Liver (tissue), 8 donors: ENCODE measurements at regions not wholly inside any gene's neighbourhood (a gene's known extent, or its start where the extent isn't known, plus 50 kb on each side); places are given as distances from the start of the nearest gene placed in this dataset.
"Not testable (repeated sequence)": the region's sequence is repeated elsewhere in the genome, so short reads cannot be mapped to it uniquely, and the experiment has no call there.

Source experiments
- DNase-seq: peaks from one replicate; pipeline ENCODE4 v3.0.0-alpha.2; 2017; ENCODE audit warnings: low spot score
- H3K27ac ChIP-seq, 2 donors: one replicate each; pipeline ENCODE4 v1.7.0; 2013; ENCODE audit warnings: inconsistent platforms in 2 of 2, low read length in 2 of 2, control low read depth in 1 of 2, low read depth in 1 of 2, mild to moderate bottlenecking in 1 of 2
- H3K27me3 ChIP-seq, 4 donors: one replicate each; pipeline versions ENCODE4 v1.6.1 to v1.7.0; 2013; ENCODE audit warnings: low read length in 3 of 4, inconsistent platforms in 1 of 4, mild to moderate bottlenecking in 1 of 4, moderate library complexity in 1 of 4; ENCODE audit not compliant: control insufficient read depth in 4 of 4, insufficient read depth in 4 of 4
- H3K36me3 ChIP-seq, 4 donors: one replicate each; pipeline versions ENCODE4 v1.6.1 to v1.7.0; 2013; ENCODE audit warnings: low read length in 3 of 4, mild to moderate bottlenecking in 3 of 4, low read depth in 1 of 4, moderate library complexity in 1 of 4; ENCODE audit not compliant: control insufficient read depth in 4 of 4, insufficient read depth in 3 of 4
- H3K4me1 ChIP-seq, 4 donors: one replicate each; pipeline versions ENCODE4 v1.6.1 to v1.7.0; 2013; ENCODE audit warnings: low read length in 3 of 4, mild to moderate bottlenecking in 3 of 4, moderate library complexity in 1 of 4; ENCODE audit not compliant: control insufficient read depth in 4 of 4, insufficient read depth in 4 of 4
- H3K4me3 ChIP-seq, 3 donors: one replicate each; pipeline versions ENCODE4 v1.6.1 to v1.7.0; 2013; ENCODE audit warnings: low read length in 3 of 3, control low read depth in 1 of 3, low read depth in 1 of 3, mild to moderate bottlenecking in 1 of 3
- H3K9ac ChIP-seq, 2 donors: one replicate each; pipeline ENCODE4 v1.7.0; 2013; ENCODE audit warnings: low read length in 2 of 2, mild to moderate bottlenecking in 2 of 2, moderate library complexity in 2 of 2, control low read depth in 1 of 2, low read depth in 1 of 2
- H3K9me3 ChIP-seq, 4 donors: one replicate each; pipeline versions ENCODE4 v1.6.1 to v1.7.0; 2013; ENCODE audit warnings: low read length in 3 of 4; ENCODE audit not compliant: control insufficient read depth in 4 of 4
- CTCF ChIP-seq: fragments of 150-350 bp; IDR thresholded peaks from 2 replicates; pipeline ENCODE4 v1.5.1; 2017; ENCODE audit warnings: improper control_type of control experiment, low read depth, low read length; ENCODE audit not compliant: missing input control
- MAX ChIP-seq: IDR thresholded peaks from 2 replicates; pipeline ENCODE4 v1.6.1; 2016; ENCODE audit warnings: antibody characterized with exemption
- RAD21 ChIP-seq, 2 donors: IDR thresholded peaks; 2 replicates each; pipeline ENCODE4 v1.6.1; 2016; ENCODE audit warnings: antibody characterized with exemption in 2 of 2, mild to moderate bottlenecking in 2 of 2
- ZBTB33 ChIP-seq: IDR thresholded peaks from 2 replicates; pipeline ENCODE4 v1.6.1; 2016; ENCODE audit warnings: antibody characterized with exemption
- WGBS: extraction: QIAGEN DNeasy Blood & Tissue Kit; methylation state at CpG from one replicate; pipeline ENCODE4 v1.1.7; 2013; 5-methylcytosine and 5-hydroxymethylcytosine counted together
- donor health status: healthy.
- donor health status: healthy.
- donor health status: healthy.
- donor health status: healthy.
- donor health status: healthy.

GRCh38 chr7:35971133-35971891 is 170.5 kb downstream of the SEPTIN7 start:
- Histone ChIP-seq H3K9ac (no peak overlapping the region), H3K27ac (no peak overlapping the region), H3K9me3 (no peaks in the 10 kb centered on the region), H3K4me3 (peak overlapping the region in 1 of 3 donors; percentile 53), H3K27me3 (peaks cover 0 to 3% (median 0%) of the 10 kb centered on the region in 4 donors), H3K4me1 (peaks cover 0 to 9% (median 4%) of the 10 kb centered on the region in 4 donors), H3K36me3 (no peaks in the 10 kb centered on the region)
- TF ChIP-seq ZBTB33 (no peak), CTCF (peak; percentile 31)
- 29% methylated on average over 55 of the region's 55 CpGs for WGBS
- DNase-seq: no peak

- no peak overlapping the region for H3K9ac ChIP-seq
- no peaks in the 10 kb centered on the region for H3K36me3 ChIP-seq
- no peak for TF ChIP-seq MAX
- TF ChIP-seq CTCF: peak; percentile 83
- TF ChIP-seq RAD21 (IDR thresholded peaks at IDR 0.05): peak; percentile 94 to 98
- WGBS: 1% methylated on average over 1 of the region's 1 CpG
- H3K27me3 ChIP-seq: no peaks in the 10 kb centered on the region
- DNase-seq: no peak
- no peak overlapping the region for H3K27ac ChIP-seq
- no peaks in the 10 kb centered on the region for H3K9me3 ChIP-seq
- H3K4me3 ChIP-seq: no peak overlapping the region
- H3K4me1 ChIP-seq: peaks cover 0 to 8% (median 3%) of the 10 kb centered on the region in 4 donors
Observed at GRCh38 chr7:35975851-35976454, 175.1 kb downstream of the SEPTIN7 start.

GRCh38 chr7:35978816-35979640 is 174.0 kb upstream of the EEPD1 start:
- H3K9ac ChIP-seq, H3K4me1 ChIP-seq: not testable (repeated sequence)

More at GRCh38 chr7:35978816-35979640, 174.0 kb upstream of the EEPD1 start:
- H3K4me3 ChIP-seq, H3K27me3 ChIP-seq, DNase-seq, H3K36me3 ChIP-seq, H3K27ac ChIP-seq, H3K9me3 ChIP-seq: not testable (repeated sequence)
- WGBS: 78% methylated on average over 8 of the region's 8 CpGs
